Erythroblast (primary cell): ENCODE measurements at regions not wholly inside any gene's neighbourhood (a gene's known extent, or its start where the extent isn't known, plus 50 kb on each side); places are given as distances from the start of the nearest gene placed in this dataset.

Experiments used
- GATA1 ChIP-seq: IDR thresholded peaks from 2 replicates; pipeline ENCODE4 v1.6.1; 2011; ENCODE audit warnings: low read depth, mild to moderate bottlenecking, control low read depth, low read length, moderate library complexity
- POLR2A ChIP-seq: IDR thresholded peaks from 2 replicates; pipeline ENCODE4 v1.6.1; 2011; ENCODE audit warnings: mild to moderate bottlenecking, low read length

DNA sequence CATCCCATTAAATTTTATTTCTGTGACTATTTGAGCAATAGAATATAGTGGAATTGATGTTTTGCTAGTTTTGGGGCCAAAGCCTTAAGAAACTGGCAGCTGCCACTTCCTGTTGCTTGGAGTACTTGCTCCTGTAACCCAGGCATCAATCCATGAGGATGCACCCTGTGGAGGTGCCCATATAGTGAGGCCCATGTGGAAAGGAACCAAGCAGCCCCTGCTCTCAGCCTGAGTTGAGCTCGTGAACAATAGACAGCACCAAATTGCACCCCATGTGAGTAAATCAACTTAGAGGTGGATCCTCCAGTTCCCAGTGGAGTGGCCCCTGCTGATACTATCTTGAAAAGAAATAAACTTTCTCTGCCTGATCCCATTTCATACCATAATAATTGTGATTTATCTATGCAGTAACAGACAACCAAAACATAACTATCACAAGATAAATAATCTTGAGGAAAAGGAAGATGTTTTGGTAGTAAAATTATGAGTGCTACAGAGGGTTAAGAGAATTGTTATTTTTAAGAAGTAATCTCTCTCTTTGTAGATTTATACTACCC, 481.9 kb downstream of the TBC1D32 start:
- TF ChIP-seq POLR2A (no peak), GATA1 (no peak)
